ENCODE measurements at regions not wholly inside any gene's neighbourhood (a gene's known extent, or its start where the extent isn't known, plus 50 kb on each side); places are given as distances from the start of the nearest gene placed in this dataset.

DNA sequence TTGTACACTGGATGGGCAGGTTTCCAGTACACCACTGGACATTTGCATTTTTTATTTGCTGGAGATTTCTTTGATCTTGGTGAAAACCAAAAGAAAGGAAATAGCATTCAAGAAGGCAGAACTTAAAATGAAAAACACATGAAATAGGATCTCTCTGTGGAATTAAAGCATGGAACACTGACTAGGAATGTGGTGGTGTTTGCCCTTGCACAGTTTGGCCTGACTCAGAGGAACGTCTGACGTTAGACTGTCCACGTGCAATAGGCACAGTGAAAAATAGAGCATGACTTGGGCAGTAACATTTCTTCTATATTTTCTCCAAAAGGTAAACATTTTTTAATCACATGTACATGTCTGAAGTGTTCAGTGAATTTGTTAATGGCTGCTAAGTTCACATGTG, 474.1 kb upstream of the PRICKLE1 start:
- H3K4me3 ChIP-seq (ENCODE audit: low read depth, low read length): no peak overlapping the region
- DNase-seq (ENCODE audit: low read depth): peak; percentile 76

DNA sequence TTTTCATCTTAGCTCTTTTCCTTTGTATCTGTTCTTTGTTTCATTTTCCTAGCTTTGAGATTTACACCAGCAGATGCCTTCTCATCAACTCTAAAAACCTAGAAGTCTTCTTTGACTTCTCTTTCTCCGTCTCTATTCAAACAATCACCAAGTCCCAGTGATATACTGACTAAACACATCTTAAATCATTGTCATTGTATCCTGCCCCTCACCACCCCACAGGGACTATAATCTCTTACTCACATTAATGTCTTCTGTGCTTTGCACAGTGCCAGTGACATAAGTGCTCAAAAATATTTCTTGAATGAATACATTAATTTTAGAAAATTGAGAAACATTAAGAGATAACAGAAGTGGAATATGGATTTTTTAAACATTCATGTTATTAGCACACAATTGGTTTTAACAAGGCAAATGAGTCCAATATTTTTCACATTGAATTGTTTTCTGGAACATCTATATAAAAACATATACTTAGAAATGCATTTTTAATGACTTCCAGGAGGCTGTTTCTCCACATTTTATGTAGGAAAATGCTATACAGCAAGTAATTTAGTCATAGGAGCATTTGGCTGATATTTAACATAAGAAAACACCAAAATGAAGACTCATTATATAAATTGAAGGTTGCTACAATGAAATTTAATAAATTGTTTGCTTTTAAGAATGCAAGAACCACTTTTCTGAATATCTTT, 472.8 kb upstream of the PRICKLE1 start:
- no peak overlapping the region for H3K4me3 ChIP-seq (ENCODE audit: low read depth, low read length)
- no peak for DNase-seq (ENCODE audit: low read depth)

DNA sequence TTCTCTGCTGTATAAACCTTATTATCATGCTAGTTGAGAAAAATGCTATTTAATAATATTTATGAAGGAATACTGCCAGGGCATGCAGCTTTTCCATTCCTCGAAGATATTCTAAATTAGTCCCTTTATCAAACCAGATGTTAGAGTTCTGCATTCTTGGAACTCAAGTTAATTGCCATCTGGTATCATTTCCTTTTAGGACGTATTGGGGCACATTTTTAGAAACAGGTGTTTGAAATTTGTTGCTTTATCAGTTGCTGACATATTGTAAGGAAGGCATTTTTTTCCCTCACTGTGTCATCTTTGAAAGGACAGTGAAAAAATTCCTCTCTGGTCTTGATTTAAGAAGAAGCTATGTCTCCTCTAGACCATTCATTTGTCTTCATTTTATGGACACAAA, 471.2 kb upstream of the PRICKLE1 start:
- no peak overlapping the region for H3K4me3 ChIP-seq (ENCODE audit: low read depth, low read length)
- DNase-seq (ENCODE audit: low read depth): no peak

DNA sequence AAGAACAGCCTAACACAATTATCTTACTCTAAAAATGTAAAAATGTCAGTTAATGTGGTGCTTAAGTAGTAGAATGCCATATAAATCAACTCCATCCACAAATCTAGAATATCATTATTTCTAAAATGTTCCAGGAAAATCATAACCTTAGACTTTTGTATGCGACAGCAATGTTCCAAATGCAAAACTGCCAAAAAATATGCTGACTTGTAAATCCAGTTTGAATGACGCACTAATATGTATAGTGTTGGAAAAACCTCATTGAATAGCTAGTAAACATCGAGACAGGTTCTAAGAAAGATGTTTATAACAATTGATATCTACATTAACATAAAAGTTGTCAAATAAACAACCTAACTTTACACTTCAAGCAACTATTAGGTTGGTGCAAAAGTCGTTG, 469.1 kb upstream of the PRICKLE1 start:
- no peak overlapping the region for H3K4me3 ChIP-seq (ENCODE audit: low read depth, low read length)
- DNase-seq (ENCODE audit: low read depth): no peak

DNA sequence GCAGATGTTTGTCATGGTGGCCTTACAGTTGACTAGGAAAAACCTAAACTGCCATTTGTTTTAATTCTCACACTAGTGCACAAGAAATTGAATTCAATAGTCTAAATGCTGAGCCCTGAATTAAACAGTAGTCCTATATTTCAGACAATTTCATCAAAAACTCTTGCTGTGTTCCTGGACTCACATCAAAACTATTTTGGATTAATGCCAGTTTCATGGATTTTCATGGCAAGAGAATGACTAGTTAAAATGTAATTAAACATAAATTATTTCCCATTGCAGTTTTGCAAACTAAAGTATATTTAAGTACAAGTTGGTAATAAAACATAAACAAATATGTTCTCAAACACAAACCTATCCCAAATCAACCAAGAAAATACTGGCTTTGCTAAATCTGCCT, 468.0 kb upstream of the PRICKLE1 start:
- H3K4me3 ChIP-seq (ENCODE audit: low read depth, low read length): no peak overlapping the region
- DNase-seq (ENCODE audit: low read depth): peak; percentile 21

DNA sequence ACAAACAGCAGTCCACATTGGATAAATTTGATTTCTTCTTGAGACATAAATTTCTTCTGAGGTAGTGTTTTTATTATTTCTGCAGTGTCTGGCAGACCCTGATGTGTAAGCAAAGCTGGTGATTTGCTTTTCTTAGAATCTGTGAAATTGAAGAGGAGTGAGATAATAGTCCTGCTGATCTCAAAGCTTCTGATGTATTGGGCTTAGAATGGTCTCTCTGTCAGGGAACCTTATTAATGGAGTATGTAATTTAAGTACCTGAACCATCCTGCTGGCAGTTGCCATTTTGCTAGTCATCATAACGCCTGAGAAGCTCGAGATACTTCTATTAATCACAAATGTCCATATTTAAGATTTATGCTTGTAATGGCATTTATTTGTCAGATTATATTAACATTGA, 464.5 kb upstream of the PRICKLE1 start:
- no peak overlapping the region for H3K4me3 ChIP-seq (ENCODE audit: low read depth, low read length)
- no peak for DNase-seq (ENCODE audit: low read depth)

DNA sequence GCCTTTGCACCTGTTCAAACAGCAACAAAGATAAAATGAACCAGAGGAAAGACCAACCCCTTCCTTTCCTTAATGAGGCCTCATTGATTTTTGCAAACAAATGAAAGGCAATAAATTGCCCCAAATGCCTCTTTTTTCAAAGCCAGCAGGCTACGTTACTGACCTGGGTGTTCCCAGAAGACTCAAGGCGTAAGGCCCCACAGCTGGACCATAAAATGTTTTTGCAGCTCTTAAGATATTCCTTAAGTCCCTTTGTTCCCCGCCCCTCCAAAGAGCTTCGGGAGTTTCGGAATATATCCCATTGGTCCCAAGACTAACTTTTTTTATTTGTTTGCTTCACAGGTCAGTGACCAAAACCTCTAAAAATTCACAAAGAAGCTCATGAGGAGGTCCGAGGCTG, 462.9 kb upstream of the PRICKLE1 start:
- no peak overlapping the region for H3K4me3 ChIP-seq (ENCODE audit: low read depth, low read length)
- DNase-seq (ENCODE audit: low read depth): no peak

DNA sequence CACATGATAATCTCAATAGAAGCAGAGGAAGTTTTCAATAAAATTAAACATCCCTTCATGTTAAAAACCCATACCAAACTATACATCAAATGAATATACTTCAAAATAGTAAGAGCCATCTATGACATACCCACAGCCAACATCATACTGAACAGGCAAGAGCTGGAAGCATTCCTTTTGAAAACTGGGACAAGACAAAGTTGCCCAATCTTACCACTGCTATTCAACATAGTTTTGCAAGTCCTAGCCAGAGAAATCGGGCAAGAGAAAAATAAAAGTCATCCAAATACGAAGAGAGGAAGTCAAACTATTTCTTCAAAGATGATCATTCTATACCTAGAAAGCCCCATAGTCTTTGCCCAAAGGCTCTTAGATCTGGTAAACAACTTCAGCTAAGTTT, 454.7 kb upstream of the PRICKLE1 start:
- no peak overlapping the region for H3K4me3 ChIP-seq (ENCODE audit: low read depth, low read length)
- no peak for DNase-seq (ENCODE audit: low read depth)

DNA sequence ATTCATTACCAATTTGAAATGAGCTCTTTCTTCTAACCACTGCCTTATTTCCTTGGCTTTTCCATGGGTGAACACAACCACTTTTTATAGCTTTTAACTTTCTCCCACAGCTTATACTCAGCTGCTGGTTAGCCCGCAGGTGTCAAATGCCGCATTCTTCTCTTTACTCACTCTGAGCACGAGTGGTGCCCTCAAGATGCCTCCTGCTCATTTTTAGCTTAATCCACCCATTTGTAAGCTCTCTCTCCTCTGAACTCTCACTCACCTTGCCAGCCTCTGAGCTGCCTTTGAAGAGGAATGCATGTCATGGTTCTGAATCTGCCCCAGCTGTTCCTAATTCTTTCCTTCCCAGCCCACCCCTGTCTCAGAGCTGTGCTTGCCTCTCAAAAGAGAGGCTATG, 449.4 kb upstream of the PRICKLE1 start:
- H3K4me3 ChIP-seq (ENCODE audit: low read depth, low read length): no peak overlapping the region
- DNase-seq (ENCODE audit: low read depth): no peak

DNA sequence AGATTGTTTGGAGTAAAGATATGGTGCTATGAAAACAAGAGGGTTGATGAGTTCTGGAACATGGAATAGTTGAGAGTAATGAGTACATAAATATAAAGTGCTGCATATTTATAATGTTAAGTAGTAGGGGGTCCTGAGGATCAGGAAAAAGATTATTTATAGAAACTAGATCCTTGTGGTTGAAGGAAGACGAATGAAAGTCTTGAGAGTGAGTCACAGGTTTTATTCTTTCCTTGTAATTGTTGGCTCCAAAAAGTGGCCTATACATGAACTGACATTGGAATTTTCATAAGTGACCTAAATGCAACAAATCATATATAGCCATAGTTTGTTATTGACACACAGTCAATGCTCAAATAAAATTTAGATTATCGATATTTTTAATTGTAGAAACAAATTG, 440.4 kb upstream of the PRICKLE1 start:
- no peak overlapping the region for H3K4me3 ChIP-seq (ENCODE audit: low read depth, low read length)
- DNase-seq (ENCODE audit: low read depth): no peak

DNA sequence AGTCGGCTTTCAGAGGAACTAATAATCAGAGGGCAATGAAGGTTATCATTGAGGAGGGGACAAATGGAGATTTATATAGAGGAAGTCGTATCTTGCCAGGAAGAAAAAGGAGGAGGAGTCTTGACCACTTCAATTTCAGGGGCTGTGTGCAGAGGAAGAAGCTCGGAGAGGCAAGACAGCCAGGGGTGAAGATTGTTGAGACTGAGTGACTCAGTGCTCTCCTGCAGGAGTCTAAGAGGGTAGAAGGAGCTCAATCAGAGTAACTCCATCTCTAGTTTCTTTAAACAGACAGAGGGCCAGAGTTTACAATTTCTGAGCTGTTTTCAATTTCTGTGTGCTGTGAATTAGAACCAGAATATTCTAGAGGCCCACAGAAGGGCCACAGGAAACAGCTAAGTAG, 439.3 kb upstream of the PRICKLE1 start:
- no peak for DNase-seq (ENCODE audit: low read depth)

DNA sequence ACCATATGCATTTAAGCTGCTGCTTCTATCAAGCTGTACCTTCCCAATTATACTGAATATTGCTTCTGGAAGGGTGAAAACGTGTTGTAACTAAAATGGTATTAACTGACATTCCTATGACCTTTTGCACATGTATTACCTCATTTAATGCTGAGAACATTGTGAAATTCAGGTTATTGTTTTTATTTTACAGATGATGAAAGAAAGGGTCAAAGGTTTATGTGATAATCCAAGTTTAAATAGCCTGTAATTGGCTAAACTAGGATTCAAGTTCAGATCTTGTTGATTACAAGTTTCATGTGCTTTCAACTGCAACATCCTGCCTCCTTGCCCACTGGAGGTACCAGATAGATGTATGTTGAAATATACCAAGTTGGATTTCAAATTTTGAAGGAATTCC, 433.3 kb upstream of the PRICKLE1 start:
- no peak for DNase-seq (ENCODE audit: low read depth)
- H3K4me3 ChIP-seq (ENCODE audit: low read depth, low read length): no peak overlapping the region

More for the DNA sequence above, 439.3 kb upstream of the PRICKLE1 start:
- H3K4me3 ChIP-seq (ENCODE audit: low read depth, low read length): no peak overlapping the region

DNA sequence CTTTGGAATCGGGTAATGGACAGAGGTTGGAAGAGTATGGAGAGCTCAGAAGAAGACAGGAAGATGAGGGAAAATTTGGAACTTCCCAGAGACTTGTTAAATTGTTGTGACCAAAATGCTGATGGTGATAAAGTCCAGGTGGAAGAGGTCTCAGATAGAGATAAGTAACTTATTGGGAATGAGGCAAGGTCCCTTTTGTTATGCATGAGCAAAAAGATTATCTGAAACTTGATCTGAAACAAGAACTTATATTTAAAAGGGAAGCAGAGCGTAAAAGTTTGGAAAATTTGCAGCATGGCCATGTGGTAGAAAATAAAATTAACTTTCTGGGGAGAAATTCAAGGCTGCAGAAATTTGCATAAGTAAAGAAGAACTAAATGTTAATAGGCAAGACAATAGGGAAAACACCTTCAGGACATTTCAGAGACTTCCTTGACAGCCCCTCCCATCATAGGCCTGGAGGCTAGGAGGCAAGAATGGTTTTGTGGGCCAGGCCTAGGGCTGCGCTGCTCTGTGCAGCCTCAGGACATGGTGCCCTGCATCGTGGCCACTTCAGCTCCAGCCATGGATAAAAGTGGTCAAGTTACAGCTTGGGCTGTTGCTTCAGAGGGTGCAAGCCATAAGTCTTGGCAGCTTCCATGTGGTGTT, 425.7 kb upstream of the PRICKLE1 start:
- DNase-seq (ENCODE audit: low read depth): no peak
- no peak overlapping the region for H3K4me3 ChIP-seq (ENCODE audit: low read depth, low read length)

DNA sequence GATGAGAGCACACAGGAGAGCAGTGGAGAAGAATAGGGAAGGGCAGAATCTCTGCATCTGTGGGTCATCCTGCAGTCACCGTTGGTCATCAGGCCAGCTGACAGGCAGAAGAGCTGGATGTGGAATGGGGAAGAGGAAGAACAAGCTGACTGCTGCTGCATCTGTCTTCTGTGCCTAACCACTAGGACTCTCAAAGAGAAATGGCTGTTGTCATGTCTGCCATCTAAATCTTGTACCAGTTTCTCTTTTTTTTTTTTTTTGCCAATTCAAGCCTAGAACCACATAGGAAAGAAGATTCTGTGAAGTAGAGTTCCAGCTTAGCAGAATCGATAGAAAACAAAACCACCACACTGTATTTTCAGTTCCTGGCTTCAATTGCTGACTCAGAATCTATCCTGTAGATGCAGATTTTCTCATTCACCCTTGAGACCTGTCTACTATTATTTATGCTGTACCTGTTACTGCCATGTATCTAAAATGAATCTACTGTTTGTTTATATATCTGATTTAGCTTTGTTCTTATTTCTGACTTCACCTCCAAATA, 421.9 kb upstream of the PRICKLE1 start:
- no peak for DNase-seq (ENCODE audit: low read depth)
- no peak overlapping the region for H3K4me3 ChIP-seq (ENCODE audit: low read depth, low read length)

DNA sequence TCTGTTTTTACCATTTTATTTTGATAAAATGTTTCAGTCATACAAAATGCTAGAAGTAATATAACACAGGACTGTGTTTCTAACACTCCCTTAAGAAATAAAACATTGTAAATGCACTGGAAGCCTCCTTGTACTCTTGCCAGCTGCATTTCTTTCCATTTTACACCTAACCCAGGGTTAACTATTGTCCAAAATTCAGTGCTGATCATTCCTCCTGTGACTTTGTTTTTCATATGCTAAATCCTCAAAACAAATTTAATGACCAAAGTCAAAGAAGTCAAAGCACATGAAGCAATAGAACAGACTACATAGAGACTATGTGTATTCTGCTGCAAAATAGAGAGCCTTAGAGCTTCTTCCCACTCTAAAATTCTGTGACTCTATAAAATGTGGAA, 420.3 kb upstream of the PRICKLE1 start:
- no peak for DNase-seq (ENCODE audit: low read depth)
- no peak overlapping the region for H3K4me3 ChIP-seq (ENCODE audit: low read depth, low read length)

DNA sequence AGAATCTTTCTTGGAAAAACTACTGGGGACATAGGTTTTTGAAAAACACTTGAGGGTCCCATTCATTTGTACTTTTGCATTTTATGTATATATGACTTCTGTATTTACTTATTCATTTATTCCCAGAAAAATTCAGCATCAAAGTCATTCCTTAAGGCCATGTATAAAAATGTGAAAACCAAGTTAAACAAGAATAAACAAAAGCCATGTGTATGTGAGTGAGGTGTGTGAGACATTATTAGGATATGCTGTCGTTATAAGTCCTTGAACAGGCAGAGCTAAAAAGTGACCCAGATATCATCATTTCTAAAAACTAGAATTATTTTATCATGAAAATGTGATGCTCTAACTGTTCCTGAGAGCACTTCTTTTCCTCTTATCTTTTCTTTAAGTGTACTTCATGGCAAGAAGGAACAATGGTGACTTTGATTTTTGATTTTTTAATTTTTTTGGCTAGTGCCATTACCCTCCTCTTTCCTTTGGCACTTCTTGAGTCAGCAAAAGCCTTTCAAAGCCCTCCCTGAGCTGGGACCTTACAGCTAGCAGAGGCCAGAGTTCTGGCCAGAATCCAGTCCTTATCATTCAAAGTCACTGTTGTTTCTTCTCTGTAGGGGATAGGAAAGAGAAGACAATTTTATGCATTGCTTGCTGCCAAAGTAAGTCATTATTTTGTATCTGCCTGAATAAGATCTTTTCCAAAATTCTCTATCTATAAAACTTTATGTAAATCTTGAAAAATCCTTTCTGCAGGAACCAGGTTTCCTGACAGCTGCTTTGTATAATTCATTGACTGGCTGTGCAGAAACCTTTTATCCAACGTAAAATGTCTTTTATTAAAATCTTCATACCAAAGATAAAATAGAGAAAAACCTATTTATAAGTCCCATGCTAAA, 419.7 kb upstream of the PRICKLE1 start:
- no peak for DNase-seq (ENCODE audit: low read depth)
- H3K4me3 ChIP-seq (ENCODE audit: low read depth, low read length): no peak overlapping the region

DNA sequence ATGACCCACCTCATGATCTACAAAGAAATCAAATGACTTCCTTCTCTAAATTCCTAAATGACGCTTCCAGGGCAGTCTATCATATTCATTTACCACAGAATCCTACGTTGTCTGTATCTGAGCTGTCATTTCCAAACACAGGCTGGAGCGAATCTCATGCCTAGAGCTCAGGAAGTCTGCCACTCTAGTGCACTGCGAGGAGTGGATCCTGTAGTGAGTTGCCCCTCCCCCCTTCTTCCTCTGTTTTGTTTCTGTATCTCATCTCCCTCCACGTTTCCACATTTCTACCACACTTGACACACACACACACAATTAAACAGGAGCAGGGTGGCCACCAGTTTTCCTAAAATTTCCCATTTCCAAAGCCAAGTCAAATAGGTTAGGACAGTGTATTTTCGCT, 415.4 kb upstream of the PRICKLE1 start:
- H3K4me3 ChIP-seq (ENCODE audit: low read depth, low read length): no peak overlapping the region
- DNase-seq (ENCODE audit: low read depth): no peak

DNA sequence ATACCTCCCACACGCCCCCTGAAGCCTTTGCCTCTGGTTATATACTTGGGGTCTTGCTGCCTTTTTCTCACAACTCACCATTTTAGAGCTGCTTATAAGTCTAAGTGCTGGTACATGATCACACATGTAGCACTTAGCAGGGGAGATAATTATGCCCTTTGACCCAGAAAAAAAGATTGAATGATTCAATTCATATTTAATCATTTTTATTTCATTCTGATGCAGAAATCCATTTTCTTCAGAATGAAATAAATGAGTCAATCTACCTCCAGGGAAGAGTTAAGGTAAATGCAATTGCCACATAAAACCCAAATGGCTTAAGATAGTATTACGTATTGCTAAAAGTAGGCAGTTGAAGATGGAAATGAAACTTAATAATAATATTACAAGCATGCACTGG, 414.6 kb upstream of the PRICKLE1 start:
- no peak overlapping the region for H3K4me3 ChIP-seq (ENCODE audit: low read depth, low read length)
- no peak for DNase-seq (ENCODE audit: low read depth)

DNA sequence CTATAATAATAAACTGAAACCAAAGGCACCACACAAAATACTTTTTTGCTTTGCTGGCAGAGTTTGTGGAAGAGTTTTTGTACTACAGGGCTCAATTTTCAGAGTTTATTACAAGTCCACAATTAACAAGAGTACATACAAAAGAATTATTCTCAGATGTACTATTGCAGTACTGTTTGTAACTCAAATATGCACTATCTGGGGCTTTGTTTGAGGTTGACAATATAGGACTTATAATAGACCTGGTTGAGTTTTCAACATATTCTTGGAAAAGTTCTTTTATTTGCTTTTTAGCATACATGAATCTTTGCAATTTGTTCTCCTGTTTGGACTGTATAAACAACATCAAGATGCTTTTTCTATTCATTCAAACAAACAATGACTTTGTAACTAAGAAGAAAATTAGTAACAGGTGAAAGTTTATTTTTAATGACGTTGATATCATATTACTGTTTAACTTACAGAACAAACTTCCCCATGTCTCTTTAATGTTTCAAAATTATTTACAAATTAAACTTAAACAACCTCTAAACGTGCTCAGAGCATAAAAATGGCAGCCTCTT, 407.4 kb upstream of the PRICKLE1 start:
- DNase-seq (ENCODE audit: low read depth): no peak
- H3K4me3 ChIP-seq (ENCODE audit: low read depth, low read length): no peak overlapping the region

DNA sequence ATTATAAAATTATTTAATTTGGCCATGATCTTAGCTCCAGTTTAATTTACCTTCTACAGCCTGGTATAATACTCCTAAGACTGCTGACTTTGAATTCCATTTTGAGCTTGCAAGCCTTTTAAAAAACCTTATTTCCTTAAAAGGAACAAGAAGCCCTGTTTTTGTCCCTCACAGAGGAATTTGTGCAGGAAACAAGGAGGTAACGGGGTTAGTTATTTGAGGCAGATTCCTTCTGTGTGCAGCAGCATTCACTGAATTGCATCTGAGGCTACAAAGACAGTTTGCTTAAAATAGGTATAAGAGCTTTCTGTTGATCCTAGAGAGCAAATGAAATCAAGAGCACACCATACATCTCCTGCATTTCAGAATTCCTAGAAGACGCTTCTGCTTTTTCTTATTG, 403.3 kb upstream of the PRICKLE1 start:
- H3K4me3 ChIP-seq (ENCODE audit: low read depth, low read length): no peak overlapping the region
- DNase-seq (ENCODE audit: low read depth): no peak
